Endothelial cell of umbilical vein (primary cell): ENCODE measurements at regions not wholly inside any gene's neighbourhood (a gene's known extent, or its start where the extent isn't known, plus 50 kb on each side); places are given as distances from the start of the nearest gene placed in this dataset.

Experiments used
- BruUV-seq: library from RNA; stranded (reverse); fragments of 400-500 nt; replicated peaks from 2 replicates; lab custom pipeline; 2021; lab: Mats Ljungman, UMichigan
- CTCF ChIA-PET: fragments of 300-600, 350-600 bp; sonication (Branson Sonifier 250); formaldehyde crosslinking; loops from one replicate; lab custom pipeline; 2021; ENCODE audit warnings: antibody characterized with exemption, inconsistent platforms; lab: Charles Lee
- POLR2A ChIA-PET: fragments of 300-600, 350-600 bp; sonication (Branson Sonifier 250); formaldehyde crosslinking; loops from one replicate; lab custom pipeline; 2021; ENCODE audit warnings: antibody characterized with exemption, inconsistent platforms; lab: Charles Lee
- DNase-seq: peaks from one replicate; pipeline ENCODE4 v3.0.0-alpha.2; 2011; ENCODE audit warnings: low read depth, low spot score
- FAIRE-seq: peaks from 2 replicates; lab custom pipeline; 2011; peaks lifted over from hg19 to GRCh38; lab: Jason Lieb, UNC
- H2AFZ ChIP-seq: 2 replicates; pipeline ENCODE4 v1.6.0; 2012; ENCODE audit warnings: low read depth, low read length, control low read depth, inconsistent platforms
- H3K27ac ChIP-seq: 2 replicates; pipeline ENCODE4 v1.5.1; 2011; ENCODE audit warnings: low read depth, mild to moderate bottlenecking, control low read depth, low read length, moderate library complexity; ENCODE audit not compliant: insufficient read depth
- H3K27me3 ChIP-seq, 2 experiments: 2 replicates each; pipeline versions ENCODE4 v1.6.0 to v1.6.1; 2011; ENCODE audit warnings: low read length in 2 of 2, mixed read lengths in 1 of 2; ENCODE audit not compliant: control insufficient read depth in 2 of 2, insufficient read depth in 2 of 2
- H3K36me3 ChIP-seq, 2 experiments: 2 replicates in 1 of 2; 3 replicates in 1 of 2; pipeline ENCODE4 v1.5.1; 2011; ENCODE audit warnings: low read length in 2 of 2, mild to moderate bottlenecking in 1 of 2, moderate library complexity in 1 of 2; ENCODE audit not compliant: control insufficient read depth in 2 of 2, insufficient read depth in 2 of 2; ENCODE audit errors: extremely low read depth in 1 of 2
- H3K4me1 ChIP-seq: 3 replicates; pipeline ENCODE4 v1.5.1; 2011; ENCODE audit warnings: mild to moderate bottlenecking, low read length; ENCODE audit not compliant: control insufficient read depth, insufficient read depth; ENCODE audit errors: extremely low read depth
- H3K4me2 ChIP-seq: 2 replicates; pipeline ENCODE4 v1.6.1; 2011; ENCODE audit warnings: low read length, control low read depth, mixed read lengths; ENCODE audit not compliant: insufficient read depth
- H3K4me3 ChIP-seq, 3 experiments: fragments of 200-600 bp in 1 of 3; sonication (generic), shearing (Covaris generic) in 1 of 3; replicated peaks in 1 of 3; 2 replicates each; pipeline ENCODE4 v1.5.1; 2011 to 2016; ENCODE audit warnings: control low read depth in 3 of 3, low read length in 3 of 3, mild to moderate bottlenecking in 2 of 3, inconsistent platforms in 1 of 3, low read depth in 1 of 3, moderate library complexity in 1 of 3; ENCODE audit not compliant: insufficient read depth in 1 of 3
- H3K79me2 ChIP-seq: 2 replicates; pipeline ENCODE4 v1.6.0; 2012; ENCODE audit warnings: low read length, inconsistent platforms; ENCODE audit not compliant: control insufficient read depth, insufficient read depth
- H3K9ac ChIP-seq: replicated peaks from 2 replicates; pipeline ENCODE3; 2011; ENCODE audit warnings: low read length, control low read depth; ENCODE audit not compliant: insufficient read depth; ENCODE audit errors: extremely low read depth
- H3K9me1 ChIP-seq: replicated peaks from 3 replicates; pipeline ENCODE4 v1.6.0; 2011; ENCODE audit warnings: mild to moderate bottlenecking, low read length; ENCODE audit not compliant: control insufficient read depth, insufficient read depth; ENCODE audit errors: extremely low read depth
- H3K9me3 ChIP-seq: replicated peaks from 2 replicates; pipeline ENCODE4 v1.5.1; 2012; ENCODE audit warnings: low read length, inconsistent platforms; ENCODE audit not compliant: control insufficient read depth, insufficient read depth
- H4K20me1 ChIP-seq: replicated peaks from 2 replicates; pipeline ENCODE3; 2011; ENCODE audit warnings: mild to moderate bottlenecking, low read length; ENCODE audit not compliant: control insufficient read depth, insufficient read depth; ENCODE audit errors: extremely low read depth
- EZH2 ChIP-seq: IDR thresholded peaks from 2 replicates; pipeline ENCODE4 v1.6.1; 2012; ENCODE audit warnings: borderline replicate concordance, low read depth, mild to moderate bottlenecking, moderate library complexity, low read length, inconsistent platforms; ENCODE audit not compliant: severe bottlenecking
- FOS ChIP-seq: IDR thresholded peaks from 2 replicates; pipeline ENCODE4 v1.6.1; 2011; ENCODE audit warnings: mild to moderate bottlenecking, low read length, moderate library complexity, borderline replicate concordance; ENCODE audit not compliant: insufficient read depth
- JUN ChIP-seq: IDR thresholded peaks from 2 replicates; pipeline ENCODE4 v1.6.1; 2011; ENCODE audit warnings: borderline replicate concordance, low read depth; ENCODE audit not compliant: insufficient read length, insufficient read depth
- POLR2A ChIP-seq: IDR thresholded peaks from 2 replicates; pipeline ENCODE4 v1.6.1; 2012; ENCODE audit warnings: low read depth, mild to moderate bottlenecking, control low read depth, low read length
- POLR2AphosphoS5 ChIP-seq: IDR thresholded peaks from 2 replicates; pipeline ENCODE4 v1.6.1; 2012; ENCODE audit warnings: low read depth, mild to moderate bottlenecking, control low read depth, low read length, moderate library complexity; ENCODE audit not compliant: insufficient read depth
- dilution Hi-C: fragments of 300-500 bp; cut with MboI; formaldehyde crosslinking; loops from one replicate; pipeline ENCODE4 v1.15.0; 2019; ENCODE audit warnings: low sequenced_read_pairs; ENCODE audit not compliant: extremely low pct_ligation_motif_present
- intact Hi-C: fragments of 100-400 bp; cut with micrococcal nuclease; formaldehyde crosslinking; loops from one replicate; pipeline ENCODE4 v1.10.0; 2022
- TF ChIP-seq, protein P1 (sequence below): IDR thresholded peaks from 2 replicates; pipeline ENCODE4 v1.6.1; 2011; ENCODE audit not compliant: insufficient read depth, insufficient read length
- TF ChIP-seq, protein P2 (sequence below), 2 donors: IDR thresholded peaks; 1 replicate in 1 of 2; 2 replicates in 1 of 2; pipeline ENCODE4 v1.5.1; 2011; ENCODE audit warnings: low read length in 2 of 2, mild to moderate bottlenecking in 2 of 2, moderate library complexity in 2 of 2, control low read depth in 1 of 2, inconsistent platforms in 1 of 2, low read depth in 1 of 2; ENCODE audit not compliant: insufficient read depth in 1 of 2; ENCODE audit errors: extremely low read depth in 1 of 2

DNA sequence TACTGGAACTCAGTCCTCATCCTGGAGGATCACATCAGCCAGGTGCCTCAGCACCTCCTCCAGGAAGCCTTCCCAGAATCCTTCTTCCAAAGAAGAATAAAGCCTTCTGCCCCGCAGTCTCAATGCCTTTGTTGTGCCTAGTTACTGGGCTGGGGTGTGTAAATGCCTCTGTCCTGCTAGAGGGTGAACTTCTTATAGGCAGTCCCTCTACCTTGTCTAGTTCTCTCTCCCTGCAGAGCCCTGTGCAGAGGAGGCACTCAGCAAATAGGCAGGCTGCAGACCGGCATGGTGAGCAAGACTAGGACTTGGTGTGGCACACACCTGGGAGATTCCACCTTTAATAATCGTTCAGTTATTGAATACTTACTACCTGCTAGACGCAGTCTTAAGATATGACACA, 104.7 kb upstream of the PCBD1 start:
- TF ChIP-seq, protein P1, sequence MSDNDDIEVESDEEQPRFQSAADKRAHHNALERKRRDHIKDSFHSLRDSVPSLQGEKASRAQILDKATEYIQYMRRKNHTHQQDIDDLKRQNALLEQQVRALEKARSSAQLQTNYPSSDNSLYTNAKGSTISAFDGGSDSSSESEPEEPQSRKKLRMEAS: no peak
- TF ChIP-seq FOS (no peak), POLR2A (no peak), EZH2 (no peak), POLR2AphosphoS5 (no peak), JUN (no peak)
- TF ChIP-seq, protein P2, sequence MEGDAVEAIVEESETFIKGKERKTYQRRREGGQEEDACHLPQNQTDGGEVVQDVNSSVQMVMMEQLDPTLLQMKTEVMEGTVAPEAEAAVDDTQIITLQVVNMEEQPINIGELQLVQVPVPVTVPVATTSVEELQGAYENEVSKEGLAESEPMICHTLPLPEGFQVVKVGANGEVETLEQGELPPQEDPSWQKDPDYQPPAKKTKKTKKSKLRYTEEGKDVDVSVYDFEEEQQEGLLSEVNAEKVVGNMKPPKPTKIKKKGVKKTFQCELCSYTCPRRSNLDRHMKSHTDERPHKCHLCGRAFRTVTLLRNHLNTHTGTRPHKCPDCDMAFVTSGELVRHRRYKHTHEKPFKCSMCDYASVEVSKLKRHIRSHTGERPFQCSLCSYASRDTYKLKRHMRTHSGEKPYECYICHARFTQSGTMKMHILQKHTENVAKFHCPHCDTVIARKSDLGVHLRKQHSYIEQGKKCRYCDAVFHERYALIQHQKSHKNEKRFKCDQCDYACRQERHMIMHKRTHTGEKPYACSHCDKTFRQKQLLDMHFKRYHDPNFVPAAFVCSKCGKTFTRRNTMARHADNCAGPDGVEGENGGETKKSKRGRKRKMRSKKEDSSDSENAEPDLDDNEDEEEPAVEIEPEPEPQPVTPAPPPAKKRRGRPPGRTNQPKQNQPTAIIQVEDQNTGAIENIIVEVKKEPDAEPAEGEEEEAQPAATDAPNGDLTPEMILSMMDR (IDR thresholded peaks at IDR 0.05; ENCODE audit: extremely low read depth in 1 of 2, insufficient read depth in 1 of 2, low read depth in 1 of 2, low read length in 2 of 2): no peak
- ChIA-PET CTCF (no interaction called here), POLR2A (no interaction called here)
- Histone ChIP-seq H3K4me3 (no peak overlapping the region), H3K27me3 (peaks cover 3 to 12% of the 10 kb centered on the region in 2 experiments), H3K4me1 (no peaks in the 10 kb centered on the region), H3K79me2 (no peaks in the 10 kb centered on the region), H3K36me3 (no peaks in the 10 kb centered on the region), H3K9me1 (no peaks in the 10 kb centered on the region), H3K9ac (no peak overlapping the region), H2AFZ (no peak overlapping the region), H3K27ac (no peak overlapping the region), H3K9me3 (no peaks in the 10 kb centered on the region), H4K20me1 (no peaks in the 10 kb centered on the region), H3K4me2 (no peak overlapping the region)
- no peak for DNase-seq
- BruUV-seq: no TSS peak
- dilution Hi-C loops: no loop called here
- no peak for FAIRE-seq
- intact Hi-C loops: no loop called here
